Renal pelvis (tissue), 1 donor: ENCODE measurements at regions not wholly inside any gene's neighbourhood (a gene's known extent, or its start where the extent isn't known, plus 50 kb on each side); places are given as distances from the start of the nearest gene placed in this dataset.
"Not testable (repeated sequence)": the region's sequence is repeated elsewhere in the genome, so short reads cannot be mapped to it uniquely, and the experiment has no call there.

ENCODE experiments used
- DNase-seq: peaks from one replicate; pipeline ENCODE4 v3.0.0-alpha.2; 2013

- DNase-seq: not testable (repeated sequence)
Measured at GRCh38 chr11:81187033-81187432, 1546.6 kb downstream of the FAM181B start.

DNA sequence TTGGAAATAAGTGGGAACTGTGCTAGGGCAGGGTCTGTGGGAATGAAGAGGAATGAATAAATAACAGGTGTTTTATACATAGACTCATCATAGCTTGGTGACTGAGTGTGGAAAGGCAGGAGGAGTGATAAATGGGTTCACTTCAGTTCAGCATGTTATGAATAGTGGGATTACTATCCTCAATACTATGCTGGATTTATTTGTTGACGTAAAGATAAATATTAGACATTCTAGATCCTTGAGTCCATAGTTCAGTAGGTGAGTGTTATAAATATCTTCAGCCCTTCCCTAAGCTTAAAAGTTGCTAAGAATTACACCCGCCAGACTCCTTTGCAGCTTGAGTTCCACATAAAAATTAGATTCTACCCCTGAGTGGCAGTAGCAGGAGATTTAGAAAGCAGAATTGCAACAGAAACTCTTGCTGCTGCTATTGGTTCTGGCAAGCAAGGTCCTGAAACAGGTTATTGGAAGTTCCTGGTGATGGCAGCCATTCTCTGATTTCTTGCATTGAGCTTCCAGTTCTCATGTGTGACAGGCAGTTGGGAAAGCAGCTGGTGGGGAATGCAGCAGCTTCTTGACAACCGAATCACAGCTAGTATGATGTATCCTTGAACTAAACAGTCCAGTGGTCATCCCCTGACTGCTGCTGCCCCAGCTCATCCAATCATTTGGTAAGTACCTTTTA lies 1558.9 kb downstream of the FAM181B start:
- no peak for DNase-seq

- no peak for DNase-seq
Measured at GRCh38 chr11:81165164-81165563, 1568.5 kb downstream of the FAM181B start.

DNA sequence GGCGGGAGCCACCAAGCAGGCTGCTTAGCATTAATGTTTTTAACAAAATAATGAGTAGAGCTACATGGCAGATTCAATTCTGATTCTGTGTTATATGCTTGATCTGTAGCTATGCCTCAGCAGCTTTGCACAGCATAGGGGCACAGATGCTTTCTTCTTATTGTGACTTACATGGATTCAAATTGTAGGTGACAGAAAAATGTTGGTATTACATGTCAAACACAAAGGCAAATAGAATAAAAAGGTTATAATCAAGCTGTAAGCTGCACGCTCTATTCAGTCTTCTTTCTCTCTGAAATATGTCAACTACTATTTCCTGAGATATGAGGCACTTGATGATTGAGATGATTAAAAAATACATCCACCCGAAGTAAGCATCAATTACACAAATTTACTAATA lies 1573.8 kb downstream of the FAM181B start:
- DNase-seq: no peak

GRCh38 chr11:81135570-81135969 lies 1598.1 kb downstream of the FAM181B start:
- no peak for DNase-seq

DNA sequence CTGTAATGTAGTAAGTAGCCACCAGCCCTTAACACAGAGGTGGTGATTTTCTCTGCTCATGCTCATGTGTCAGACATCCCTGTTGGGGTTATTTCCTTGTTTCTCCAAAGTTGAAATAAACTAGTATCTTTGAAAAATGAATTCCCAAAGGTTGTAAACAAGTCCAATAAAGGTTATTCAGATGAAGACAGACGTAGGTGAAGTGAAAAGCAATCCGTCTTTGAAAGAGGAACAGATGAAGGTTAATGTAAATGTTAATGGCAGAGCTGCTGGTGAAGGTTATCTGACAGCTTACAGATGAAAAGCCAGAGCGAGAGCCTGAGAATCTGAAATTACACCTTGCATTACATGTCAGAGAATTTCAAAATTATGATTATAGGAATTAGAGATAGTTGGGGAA lies 1604.0 kb downstream of the FAM181B start:
- no peak for DNase-seq

GRCh38 chr11:81112718-81113117 lies 1620.9 kb downstream of the FAM181B start:
- DNase-seq: no peak

GRCh38 chr11:81104051-81104450 lies 1629.6 kb downstream of the FAM181B start:
- no peak for DNase-seq

DNA sequence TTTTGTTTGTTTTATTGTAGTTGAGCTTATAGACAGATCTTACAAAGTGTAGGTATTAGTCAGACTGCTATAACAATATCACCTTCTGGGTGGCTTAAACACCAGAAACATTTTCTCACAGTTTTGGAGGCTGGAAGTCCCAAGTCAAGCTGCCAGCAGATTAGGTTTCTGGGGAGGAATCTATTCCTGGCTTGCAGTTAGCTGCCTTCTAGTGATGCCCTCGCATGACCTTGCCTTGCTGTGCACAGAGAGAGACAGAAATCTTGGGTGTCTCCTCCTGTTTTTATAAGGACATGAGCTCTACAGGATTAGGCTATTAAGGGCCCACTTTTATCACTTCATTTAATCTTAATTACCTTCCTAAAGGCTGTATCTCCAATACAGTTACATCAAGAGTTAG lies 1635.2 kb downstream of the FAM181B start:
- no peak for DNase-seq

GRCh38 chr11:81092522-81092921 lies 1641.1 kb downstream of the FAM181B start:
- DNase-seq: no peak

DNA sequence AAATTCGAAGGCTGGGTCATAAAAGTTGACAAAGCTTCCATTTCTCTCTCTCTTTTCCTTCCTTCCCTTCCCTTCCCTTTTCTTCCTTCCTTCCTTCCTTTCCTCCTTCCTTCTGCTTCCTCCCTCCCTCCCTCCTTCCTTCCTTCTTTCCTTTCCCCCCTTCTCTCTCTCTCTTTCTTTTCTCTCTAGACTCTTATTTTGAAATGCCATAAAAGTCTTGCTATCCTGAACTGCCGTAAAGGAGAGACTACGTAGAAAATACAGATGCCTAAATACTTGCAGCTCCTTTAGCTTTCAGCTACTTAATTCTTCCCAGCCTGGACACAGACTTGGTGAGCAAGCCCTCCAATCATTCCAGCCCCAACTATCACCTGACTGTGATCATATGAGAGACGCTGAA lies 1644.4 kb downstream of the FAM181B start:
- DNase-seq: no peak

- DNase-seq: no peak
Measured at GRCh38 chr11:81080476-81080875, 1639.6 kb upstream of the TENM4 start.

GRCh38 chr11:81072273-81072672 lies 1631.4 kb upstream of the TENM4 start:
- DNase-seq: no peak

GRCh38 chr11:81071606-81072005 lies 1630.8 kb upstream of the TENM4 start:
- no peak for DNase-seq

DNA sequence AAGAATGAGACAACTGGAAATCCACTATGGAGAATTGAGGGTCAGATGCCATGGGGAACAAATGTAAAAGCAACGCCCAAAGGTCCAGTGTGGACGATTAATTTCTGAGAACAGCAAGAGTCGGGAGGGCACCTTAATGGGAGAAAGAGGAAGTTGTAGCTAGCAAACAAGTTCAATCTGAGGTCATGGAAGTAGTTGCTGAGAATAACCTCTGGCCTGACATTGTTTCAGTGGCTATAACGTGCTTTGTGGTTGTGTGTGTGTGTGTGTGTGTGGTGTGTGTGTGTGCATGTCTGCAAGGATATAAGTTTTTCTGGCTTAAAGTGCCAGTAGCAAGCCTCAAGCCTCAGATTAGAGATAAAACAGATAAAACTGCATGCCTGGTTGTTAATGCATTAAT lies 1630.1 kb upstream of the TENM4 start:
- DNase-seq: no peak

GRCh38 chr11:81059356-81059755 lies 1618.5 kb upstream of the TENM4 start:
- DNase-seq: no peak

DNA sequence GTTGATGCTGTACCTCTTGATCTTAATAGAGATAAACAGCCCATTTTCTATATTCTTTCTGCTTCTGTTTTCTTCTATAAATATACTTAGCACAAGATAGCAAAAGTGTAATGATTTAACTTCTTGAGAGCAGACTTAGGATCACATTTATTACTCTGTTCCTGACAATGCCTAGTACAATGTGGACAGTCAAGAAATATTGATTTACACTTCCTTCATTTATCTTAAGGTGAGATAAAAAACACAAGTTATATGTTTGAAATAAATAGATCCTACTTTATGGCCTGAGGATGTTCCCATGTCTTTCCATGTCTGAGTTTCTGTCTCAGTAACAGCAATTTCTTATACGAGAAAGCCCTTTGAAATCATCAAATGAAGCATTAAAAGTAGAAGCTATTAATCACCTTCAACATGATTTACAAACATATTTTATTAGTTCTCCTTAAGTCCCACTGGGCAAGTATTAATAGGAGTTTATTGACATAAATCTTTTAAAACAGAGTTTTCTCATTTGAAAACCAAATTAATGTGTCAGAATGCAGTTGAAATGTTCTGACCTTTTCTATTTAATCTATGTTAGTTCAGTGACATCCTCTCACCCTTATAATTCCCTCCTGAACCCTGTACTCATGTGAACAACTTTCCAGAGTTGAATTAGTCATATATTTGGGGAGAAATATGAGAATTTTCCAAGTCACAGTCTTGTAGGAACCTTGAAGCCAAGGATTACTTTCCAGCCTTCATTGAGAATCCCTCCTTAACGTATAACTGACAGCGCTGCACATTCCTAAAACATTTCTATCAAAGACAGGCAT lies 1611.7 kb upstream of the TENM4 start:
- DNase-seq: peak; percentile 30

GRCh38 chr11:81039916-81040524 lies 1599.2 kb upstream of the TENM4 start:
- no peak for DNase-seq

GRCh38 chr11:81036168-81036870 lies 1595.5 kb upstream of the TENM4 start:
- no peak for DNase-seq

- DNase-seq: no peak
Measured at GRCh38 chr11:81033779-81034540, 1593.1 kb upstream of the TENM4 start.

- DNase-seq: no peak
Measured at GRCh38 chr11:81032906-81033305, 1592.1 kb upstream of the TENM4 start.

GRCh38 chr11:81030186-81030585 lies 1589.4 kb upstream of the TENM4 start:
- no peak for DNase-seq
